ENCODE measurements at regions not wholly inside any gene's neighbourhood (a gene's known extent, or its start where the extent isn't known, plus 50 kb on each side); places are given as distances from the start of the nearest gene placed in this dataset.
"Not testable (repeated sequence)": the region's sequence is repeated elsewhere in the genome, so short reads cannot be mapped to it uniquely, and the experiment has no call there.

GRCh38 chr6:158920311-158920905 is 79.6 kb downstream of the RSPH3 start:
- no peak for DNase-seq (ENCODE audit: low read depth in 2 of 2)

- no peak for DNase-seq (ENCODE audit: low read depth in 2 of 2)
Measured at GRCh38 chr6:158919865-158920264, 80.1 kb downstream of the RSPH3 start.

DNA sequence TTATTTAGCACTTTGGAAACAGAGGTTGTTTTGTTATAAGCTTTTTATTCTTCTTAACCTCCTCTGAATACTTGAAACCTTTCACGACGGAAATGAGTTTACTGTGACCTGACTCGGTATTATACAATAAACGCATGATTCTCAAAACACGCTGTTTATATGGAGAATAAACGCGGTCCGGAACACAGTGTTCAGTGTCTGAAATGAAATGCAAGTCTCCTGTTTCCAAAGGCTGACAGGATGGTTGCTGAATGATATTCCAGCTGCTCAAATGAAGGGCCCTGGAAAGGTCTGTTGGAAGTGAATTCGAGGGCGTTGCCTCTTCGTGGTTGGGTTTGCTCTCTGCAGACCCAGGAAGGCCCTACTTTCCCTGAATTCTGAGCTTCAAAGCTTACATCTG is 83.4 kb downstream of the RSPH3 start:
- DNase-seq (ENCODE audit: low read depth in 2 of 2): no peak

- no peak for DNase-seq (ENCODE audit: low read depth in 2 of 2)
Measured at GRCh38 chr6:158914923-158915322, 85.1 kb downstream of the RSPH3 start.

DNA sequence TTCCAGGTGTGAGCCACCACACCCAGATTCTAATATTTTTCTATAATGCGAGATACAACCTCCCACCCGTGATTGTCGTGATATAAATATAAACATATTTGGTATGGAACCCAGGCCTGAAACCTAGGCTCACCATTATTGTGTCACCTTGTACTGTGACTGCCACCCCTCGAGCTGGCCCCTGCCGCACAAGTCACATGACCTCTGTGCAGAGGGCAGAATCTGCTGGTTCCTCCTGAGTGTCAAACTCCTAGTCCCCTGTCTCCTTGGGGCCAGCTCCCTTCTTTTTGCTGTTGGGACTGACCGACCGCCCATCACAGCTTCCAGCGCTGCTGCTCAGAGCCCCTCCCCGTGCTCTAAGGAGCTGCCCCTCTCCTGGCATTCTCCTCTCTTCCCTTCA is 86.4 kb downstream of the RSPH3 start:
- no peak for DNase-seq (ENCODE audit: low read depth in 2 of 2)

GRCh38 chr6:158912655-158913054 is 87.3 kb downstream of the RSPH3 start:
- DNase-seq (ENCODE audit: low read depth in 2 of 2): no peak

DNA sequence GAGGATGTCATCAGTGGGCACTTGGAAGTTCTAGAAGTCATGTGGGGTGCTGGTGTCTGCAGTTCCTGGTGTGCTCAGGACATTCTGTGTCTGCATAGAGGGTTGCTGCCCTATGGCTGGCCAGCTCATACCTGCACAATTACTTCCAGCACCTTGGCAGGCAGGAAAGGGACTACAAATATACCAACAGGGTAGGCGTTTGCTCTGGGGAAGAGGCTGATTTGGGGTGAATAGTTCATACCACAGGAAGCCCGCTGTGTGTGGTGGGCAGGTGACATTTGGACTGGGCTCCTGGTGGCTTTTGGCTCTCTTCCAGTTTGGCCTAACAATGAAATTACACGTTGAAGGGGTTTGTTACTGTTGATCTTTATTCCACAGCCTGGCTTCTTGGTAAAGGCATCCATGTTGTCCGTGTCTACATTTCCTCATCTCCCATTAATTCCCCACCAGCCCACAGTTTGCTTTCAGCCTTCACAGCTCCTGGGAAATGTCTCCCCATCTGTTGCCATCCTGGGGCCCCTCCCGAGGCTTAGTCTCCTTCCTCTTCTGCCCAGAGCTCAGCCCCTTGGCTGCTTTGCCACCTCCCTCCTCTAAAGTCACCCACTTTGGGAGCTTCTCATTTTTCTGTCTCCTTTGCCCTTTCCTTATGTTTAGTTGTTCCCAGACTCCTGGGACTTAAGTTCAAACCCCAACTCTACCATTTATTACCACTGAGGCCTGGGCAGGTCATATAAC is 88.1 kb downstream of the RSPH3 start:
- DNase-seq (ENCODE audit: low read depth in 2 of 2): no peak

GRCh38 chr6:158910484-158911440 is 89.2 kb downstream of the RSPH3 start:
- no peak for DNase-seq (ENCODE audit: low read depth in 2 of 2)

DNA sequence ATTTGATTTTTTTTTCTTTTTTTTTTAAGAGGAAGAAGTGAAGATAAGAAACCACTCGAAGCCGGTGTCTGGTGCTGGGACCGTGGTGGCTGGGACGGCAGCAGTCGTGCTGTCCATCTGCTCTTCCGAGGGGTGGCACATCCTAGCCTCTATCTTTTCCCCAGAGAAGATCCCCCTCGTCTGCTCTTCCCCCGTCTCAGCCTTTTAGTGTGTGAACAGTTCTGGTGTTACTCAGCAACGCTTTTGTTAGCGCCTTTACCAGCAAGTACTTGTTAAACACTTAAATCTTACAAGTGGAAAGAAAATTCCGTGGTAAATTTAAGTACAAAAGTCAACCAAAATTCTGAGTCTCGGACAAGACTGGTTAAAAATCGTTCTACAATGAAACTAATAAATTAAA is 90.1 kb downstream of the RSPH3 start:
- DNase-seq (ENCODE audit: low read depth in 2 of 2): no peak

DNA sequence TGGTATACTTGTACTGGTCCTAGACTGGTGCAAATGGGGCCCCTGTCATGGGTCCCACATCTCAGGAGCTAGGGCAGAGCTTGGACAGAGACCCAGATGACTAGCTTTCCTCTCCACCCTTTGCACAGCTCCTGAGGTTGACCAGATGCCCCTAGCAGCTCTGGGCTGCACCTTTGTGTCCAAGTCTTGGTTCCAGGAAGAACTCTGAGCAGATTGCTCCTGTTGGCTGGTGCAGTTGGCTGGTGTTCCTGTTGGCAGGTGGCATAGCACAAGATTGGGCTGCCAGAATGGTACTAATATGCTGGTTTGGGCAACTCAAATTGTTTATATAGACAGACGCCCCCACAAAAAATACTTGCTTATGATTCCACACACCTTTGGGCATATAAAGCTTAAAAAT is 89.4 kb upstream of the EZR start:
- DNase-seq (ENCODE audit: low read depth in 2 of 2): no peak

DNA sequence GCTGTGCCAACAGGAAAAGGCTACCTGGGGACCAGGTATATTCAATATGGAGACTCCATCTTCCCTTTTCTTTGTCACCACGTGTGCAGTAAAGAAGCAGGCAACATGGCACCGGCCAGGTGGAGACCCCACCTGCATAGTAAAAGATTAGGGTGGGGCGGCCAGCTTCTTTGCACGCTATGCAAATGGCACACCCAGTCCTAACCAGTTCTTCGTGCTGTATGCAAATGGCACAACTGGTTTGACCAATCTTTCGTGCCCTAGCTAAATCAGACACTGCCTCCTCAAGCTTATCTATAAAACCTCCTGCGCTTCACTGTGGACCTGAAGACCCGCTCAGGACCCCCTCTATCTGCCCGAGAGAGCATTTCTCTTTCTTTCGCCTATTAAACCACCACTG is 88.8 kb upstream of the EZR start:
- DNase-seq (ENCODE audit: low read depth in 2 of 2): no peak

DNA sequence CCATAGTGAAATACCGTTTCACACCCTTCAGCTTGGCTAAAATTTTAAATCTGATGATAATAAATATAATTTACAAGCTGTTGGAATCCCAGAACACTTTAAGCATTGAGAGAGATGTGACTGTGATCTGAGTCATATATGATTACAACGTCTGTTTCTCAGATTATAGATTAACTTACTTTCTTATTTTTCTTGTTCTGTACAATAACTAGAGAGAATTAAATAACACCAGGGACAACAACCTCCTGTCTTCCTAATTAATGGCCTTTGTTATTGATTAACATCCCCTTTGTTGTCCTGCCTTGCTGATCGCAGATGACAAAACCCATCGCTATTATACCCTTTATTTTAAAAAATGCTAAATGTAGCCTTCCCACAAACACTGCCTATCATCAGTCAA is 87.8 kb upstream of the EZR start:
- no peak for DNase-seq (ENCODE audit: low read depth in 2 of 2)

DNA sequence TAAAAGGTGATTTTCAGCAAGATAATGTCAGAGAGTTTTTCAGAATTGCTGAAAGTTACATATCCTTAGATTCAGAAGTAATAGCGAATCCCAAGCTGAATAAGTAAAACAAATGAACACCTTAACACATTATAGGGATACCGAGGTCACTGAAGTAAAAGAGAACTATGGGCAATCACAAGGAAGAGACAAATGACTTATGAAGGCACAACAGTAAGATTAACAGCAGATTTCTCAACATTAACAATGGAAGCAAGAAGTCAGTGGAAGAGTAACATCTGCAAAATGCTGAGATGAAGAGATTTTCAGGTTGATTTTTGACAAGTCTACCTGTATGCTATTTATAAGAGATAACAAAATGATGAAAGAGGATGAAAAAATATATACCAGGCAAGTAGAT is 86.1 kb upstream of the EZR start:
- no peak for DNase-seq (ENCODE audit: low read depth in 2 of 2)

DNA sequence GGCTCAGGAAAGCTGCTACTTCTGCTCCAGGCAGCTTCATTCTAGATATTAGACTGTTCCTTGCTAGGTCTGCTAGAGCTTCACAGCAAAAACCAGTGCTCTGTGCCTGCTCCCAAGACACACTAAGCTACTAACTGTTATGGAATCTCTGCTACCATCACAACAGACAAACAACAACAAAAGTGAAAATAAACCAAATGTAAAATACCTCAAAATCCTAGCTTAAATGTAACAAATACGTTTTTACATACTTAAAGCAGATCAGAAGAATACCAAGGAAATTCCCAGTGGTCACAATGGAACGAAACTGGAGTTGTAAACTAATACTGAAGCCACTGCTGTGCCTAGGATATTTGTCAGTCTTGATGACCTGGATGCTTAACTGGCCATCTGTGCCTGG is 84.6 kb upstream of the EZR start:
- DNase-seq (ENCODE audit: low read depth in 2 of 2): no peak

DNA sequence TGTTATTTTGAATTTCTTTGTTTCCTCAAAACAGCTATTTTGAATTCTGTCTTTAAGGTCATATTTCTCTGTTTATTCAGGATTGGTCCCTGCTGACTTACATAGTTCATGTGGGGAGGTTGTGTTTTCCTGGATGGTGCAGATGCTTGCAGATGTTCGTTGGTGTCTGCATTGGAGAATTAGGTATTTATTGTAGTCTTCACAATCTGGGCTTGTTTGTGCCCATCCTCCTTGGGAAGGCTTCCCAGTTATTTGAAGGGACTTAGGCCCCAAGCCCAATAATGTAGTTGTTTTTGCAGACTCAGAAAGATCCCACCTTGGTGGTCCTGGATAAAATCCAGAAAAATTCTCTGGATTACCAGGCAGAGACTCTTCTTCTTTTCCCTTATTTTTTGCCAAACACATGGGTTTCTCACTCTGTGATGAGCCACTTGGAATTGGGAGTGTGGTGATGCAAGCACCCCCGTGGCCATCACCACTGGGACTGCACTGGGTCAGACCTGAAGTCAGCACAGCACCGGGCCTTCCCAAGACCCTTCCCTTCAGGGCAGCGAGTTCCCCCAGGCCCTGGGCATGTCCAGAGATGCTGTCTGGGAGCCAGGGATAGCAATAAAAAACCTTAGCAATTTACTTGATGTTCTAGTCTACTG is 81.6 kb upstream of the EZR start:
- no peak for DNase-seq (ENCODE audit: low read depth in 2 of 2)

- no peak for DNase-seq (ENCODE audit: low read depth in 2 of 2)
Measured at GRCh38 chr6:158897236-158897635, 78.1 kb upstream of the EZR start.

- DNase-seq (ENCODE audit: low read depth in 2 of 2): no peak
Measured at GRCh38 chr6:158895661-158896060, 76.5 kb upstream of the EZR start.

GRCh38 chr6:158894193-158894592 is 75.0 kb upstream of the EZR start:
- DNase-seq (ENCODE audit: low read depth in 2 of 2): no peak

DNA sequence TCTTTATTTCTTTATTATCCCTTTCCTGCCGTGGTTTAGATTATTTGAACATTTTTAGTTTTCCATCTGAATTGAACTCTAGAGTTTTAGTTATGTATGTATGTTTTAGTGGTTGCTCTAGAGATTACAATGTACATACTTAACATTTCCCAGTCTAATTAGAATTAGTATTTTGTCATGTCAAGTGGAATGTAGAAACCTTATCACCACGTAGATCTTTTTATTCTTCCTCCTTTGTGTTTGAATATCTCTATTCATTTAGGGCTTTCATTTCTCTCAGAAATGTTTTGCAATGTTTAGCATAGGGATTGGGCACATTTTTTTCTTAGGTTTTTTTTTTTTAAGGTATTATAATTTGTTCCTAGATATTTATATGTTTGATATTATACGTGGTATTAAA is 73.1 kb upstream of the EZR start:
- DNase-seq (ENCODE audit: low read depth in 2 of 2): no peak

GRCh38 chr6:158891560-158891959 is 72.4 kb upstream of the EZR start:
- DNase-seq (ENCODE audit: low read depth in 2 of 2): not testable (repeated sequence)

DNA sequence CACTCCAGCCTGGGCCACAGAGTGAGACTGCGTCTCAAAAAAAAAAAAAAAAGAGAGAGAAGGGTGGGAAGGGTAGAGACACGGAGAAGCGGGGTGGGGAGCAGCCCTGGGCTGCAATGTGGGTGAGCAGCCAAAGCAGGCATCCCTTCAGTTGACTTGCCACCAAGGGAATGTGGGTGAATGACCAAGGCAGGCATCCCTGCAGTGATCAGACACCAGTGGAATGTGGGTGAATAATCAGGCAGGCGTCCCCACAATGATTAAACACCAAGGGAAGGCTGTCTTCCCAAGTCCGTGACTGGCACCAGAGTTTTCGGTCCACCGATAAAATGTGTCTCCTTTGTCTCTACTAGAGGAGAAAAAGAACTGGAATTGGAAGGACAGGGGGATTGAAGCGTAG is 69.0 kb upstream of the EZR start:
- DNase-seq (ENCODE audit: low read depth in 2 of 2): not testable (repeated sequence)

GRCh38 chr6:158886346-158886977 is 67.3 kb upstream of the EZR start:
- DNase-seq (ENCODE audit: low read depth in 2 of 2): not testable (repeated sequence)

Data from stimulated activated CD4-positive, alpha-beta T cell treated with anti-CD3 and anti-CD28 coated beads, Interleukin-1b, Interleukin-23, amount 100 ng/mL, for 4 hours (primary cell).